ENCODE measurements at regions not wholly inside any gene's neighbourhood (a gene's known extent, or its start where the extent isn't known, plus 50 kb on each side); places are given as distances from the start of the nearest gene placed in this dataset.

DNA sequence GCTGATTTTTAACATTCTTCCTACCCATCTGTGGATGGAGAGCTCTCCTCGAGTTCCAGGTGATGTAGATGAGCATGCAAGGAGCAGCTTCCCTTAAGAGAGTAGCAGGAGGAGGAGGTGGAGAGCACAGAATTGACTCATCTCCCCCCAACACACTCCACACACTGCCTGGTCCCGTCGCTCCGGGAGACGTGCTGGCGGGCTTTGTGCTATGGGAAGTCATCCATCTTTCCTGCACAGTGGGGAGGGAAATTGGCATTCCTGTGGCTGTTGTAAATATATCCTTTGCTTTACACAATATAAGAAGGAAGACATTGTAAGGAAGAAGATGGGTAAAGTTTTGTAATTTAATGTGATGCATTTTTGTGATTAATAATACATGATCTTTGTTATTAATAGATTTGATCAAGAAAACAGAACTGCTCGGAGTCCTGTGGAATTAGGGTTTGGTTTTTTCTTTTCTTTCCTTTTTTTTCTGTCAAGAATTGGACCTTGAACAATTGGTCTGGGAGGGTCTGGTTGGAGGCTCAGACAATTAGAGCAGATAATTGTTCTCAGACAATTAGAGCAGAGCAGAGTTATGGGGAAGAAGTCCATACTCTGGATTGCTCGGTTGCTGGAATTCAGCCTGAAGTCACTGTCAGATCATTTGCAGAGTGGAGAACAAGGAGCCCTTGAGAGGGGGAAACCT lies 297.8 kb downstream of the GADD45G start:
- Histone ChIP-seq H3K36me3 (replicated peaks) (no peaks in the 10 kb centered on the region), H3K4me3 (ENCODE audit: low read depth, low read length) (no peak overlapping the region), H3K27ac (no peak overlapping the region), H3K27me3 (replicated peaks) (no peaks in the 10 kb centered on the region)
- DNase-seq, result no peak
- in situ Hi-C loops (cut with HindIII; ENCODE audit: low pct_ligation_motif_present, low sequenced_read_pairs), result no loop called here
- TF ChIP-seq, protein P1, sequence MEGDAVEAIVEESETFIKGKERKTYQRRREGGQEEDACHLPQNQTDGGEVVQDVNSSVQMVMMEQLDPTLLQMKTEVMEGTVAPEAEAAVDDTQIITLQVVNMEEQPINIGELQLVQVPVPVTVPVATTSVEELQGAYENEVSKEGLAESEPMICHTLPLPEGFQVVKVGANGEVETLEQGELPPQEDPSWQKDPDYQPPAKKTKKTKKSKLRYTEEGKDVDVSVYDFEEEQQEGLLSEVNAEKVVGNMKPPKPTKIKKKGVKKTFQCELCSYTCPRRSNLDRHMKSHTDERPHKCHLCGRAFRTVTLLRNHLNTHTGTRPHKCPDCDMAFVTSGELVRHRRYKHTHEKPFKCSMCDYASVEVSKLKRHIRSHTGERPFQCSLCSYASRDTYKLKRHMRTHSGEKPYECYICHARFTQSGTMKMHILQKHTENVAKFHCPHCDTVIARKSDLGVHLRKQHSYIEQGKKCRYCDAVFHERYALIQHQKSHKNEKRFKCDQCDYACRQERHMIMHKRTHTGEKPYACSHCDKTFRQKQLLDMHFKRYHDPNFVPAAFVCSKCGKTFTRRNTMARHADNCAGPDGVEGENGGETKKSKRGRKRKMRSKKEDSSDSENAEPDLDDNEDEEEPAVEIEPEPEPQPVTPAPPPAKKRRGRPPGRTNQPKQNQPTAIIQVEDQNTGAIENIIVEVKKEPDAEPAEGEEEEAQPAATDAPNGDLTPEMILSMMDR (IDR thresholded peaks at IDR 0.05; ENCODE audit: low read depth, low read length, missing control alignments), result no peak

DNA sequence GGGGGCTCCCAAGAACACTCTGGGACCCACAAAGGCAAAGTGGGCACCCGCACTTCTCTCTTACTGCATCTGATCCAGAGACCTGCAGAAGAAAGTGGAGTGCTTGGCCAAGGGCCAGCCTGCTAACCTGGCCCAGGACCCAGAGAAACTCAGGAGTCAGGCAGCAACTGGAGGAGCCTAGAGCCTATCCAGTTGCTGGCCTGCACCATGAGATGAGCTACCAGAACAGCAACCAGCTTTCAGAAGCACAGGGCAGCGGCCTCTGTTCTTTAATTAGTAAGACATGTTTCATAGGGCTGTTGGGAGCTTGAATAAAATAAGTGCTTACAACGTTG lies 298.3 kb downstream of the GADD45G start:
- DNase-seq, result no peak
- TF ChIP-seq, protein P1 (IDR thresholded peaks at IDR 0.05; ENCODE audit: low read depth, low read length, missing control alignments), result no peak
- Histone ChIP-seq H3K4me3 (ENCODE audit: low read depth, low read length) (no peak overlapping the region), H3K36me3 (replicated peaks) (no peaks in the 10 kb centered on the region), H3K27ac (no peak overlapping the region), H3K27me3 (replicated peaks) (no peaks in the 10 kb centered on the region)
- in situ Hi-C loops (cut with HindIII; ENCODE audit: low pct_ligation_motif_present, low sequenced_read_pairs), result no loop called here

DNA sequence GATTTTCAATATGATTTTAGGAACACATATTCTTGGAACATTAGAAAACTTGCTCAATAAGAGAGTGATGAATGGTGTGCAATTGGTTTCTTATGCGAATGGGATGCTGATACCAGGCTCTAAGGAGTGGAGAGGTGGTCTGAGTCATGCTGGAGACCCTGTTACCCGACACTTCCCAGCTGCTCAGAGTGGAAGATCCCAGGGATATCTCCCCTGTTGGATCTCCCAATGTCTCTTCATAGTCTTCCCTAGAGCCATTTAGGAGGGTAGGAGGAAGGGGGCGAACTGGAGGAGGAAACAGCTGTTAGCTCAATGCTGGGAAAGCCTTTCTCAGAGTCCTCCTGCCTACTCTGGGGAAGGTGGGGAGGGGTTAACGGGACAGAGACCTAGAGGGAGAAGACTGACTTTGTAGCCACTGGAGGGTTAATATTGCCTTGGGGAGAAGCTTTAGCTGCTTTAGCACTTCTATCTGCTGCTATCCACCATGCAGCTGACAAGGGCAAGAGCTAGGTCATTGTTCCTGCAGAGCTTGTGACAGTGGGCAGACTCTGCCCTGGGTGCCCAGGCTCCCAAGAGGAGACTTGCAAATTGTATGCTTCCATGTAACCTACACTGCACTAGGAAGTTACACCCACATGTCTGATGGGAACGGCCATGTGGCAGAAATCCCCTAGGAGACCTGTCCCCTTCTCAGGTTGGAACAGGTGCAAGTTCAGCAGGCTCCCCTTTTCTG lies 301.0 kb downstream of the GADD45G start:
- Histone ChIP-seq H3K4me3 (ENCODE audit: low read depth, low read length) (no peak overlapping the region), H3K36me3 (replicated peaks) (no peaks in the 10 kb centered on the region), H3K27ac (no peak overlapping the region), H3K27me3 (replicated peaks) (no peaks in the 10 kb centered on the region)
- TF ChIP-seq, protein P1 (IDR thresholded peaks at IDR 0.05; ENCODE audit: low read depth, low read length, missing control alignments), result no peak
- in situ Hi-C loops (cut with HindIII; ENCODE audit: low pct_ligation_motif_present, low sequenced_read_pairs), result no loop called here
- no peak for DNase-seq

DNA sequence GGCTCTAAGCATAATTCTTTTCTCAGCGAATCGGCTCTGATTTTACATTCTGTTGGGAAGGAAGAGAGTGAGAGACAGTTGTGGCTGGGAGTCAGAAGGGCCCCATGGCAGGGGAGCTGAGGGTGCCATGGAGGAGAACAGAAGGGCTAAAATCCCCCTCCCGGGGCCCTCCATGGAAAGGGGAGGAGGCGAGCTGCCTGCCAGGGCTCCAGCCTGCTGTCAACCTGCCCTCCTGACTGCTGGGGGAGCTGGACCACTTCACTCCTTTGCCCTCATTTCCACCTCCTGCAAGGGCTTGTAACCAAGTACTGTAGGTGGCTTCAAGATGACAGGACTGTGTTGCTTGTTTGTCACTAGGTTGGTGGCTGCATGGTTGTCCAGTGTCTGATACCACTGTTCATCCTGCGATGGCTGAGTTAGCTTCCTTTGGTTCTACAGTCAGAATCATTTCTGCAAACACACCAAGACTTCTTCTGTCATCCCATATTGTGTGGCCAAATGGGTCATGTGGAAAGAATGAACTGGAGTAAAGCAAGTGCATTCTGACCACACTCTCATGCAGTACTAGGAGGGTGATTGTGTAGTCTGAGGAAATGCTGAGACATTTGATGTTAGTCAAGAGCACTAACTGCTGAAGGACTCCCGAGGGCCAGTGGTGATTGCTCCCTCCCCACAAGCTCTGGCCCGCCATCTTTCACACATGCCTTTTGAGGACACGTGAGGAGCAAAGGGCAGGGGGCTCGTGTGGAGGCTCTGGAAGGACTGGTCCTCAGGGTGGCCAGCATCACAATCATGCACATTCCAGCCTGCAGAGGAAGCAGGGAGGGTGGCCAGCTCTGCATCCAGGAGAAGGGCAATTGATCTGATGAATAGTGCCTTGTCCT lies 307.2 kb downstream of the GADD45G start:
- no peaks in the 10 kb centered on the region for H3K36me3 ChIP-seq (replicated peaks)
- in situ Hi-C loops (cut with HindIII; ENCODE audit: low pct_ligation_motif_present, low sequenced_read_pairs), result no loop called here
- no peak overlapping the region for H3K27ac ChIP-seq
- no peak overlapping the region for H3K4me3 ChIP-seq (ENCODE audit: low read depth, low read length)
- no peaks in the 10 kb centered on the region for H3K27me3 ChIP-seq (replicated peaks)
- TF ChIP-seq, protein P1 (IDR thresholded peaks at IDR 0.05; ENCODE audit: low read depth, low read length, missing control alignments), result no peak
- DNase-seq, result no peak

DNA sequence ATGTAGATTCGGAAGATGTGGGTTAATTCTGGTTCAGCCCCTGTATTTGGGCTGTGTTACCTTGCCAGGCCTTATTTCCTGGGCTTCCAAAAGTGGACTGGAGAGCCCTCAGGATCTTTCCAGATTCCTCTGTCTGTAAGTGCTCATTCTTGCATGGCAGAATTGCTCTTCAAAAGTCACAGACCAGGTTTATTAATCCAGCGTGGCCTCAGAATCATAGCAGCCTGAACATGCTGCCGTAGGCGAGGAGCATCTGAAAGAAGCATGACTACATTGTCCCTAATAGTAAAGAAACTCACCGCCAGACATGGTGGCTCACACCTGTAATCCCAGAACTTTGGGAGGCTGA lies 307.8 kb downstream of the GADD45G start:
- Histone ChIP-seq H3K27me3 (replicated peaks) (no peaks in the 10 kb centered on the region), H3K27ac (no peak overlapping the region), H3K4me3 (ENCODE audit: low read depth, low read length) (no peak overlapping the region), H3K36me3 (replicated peaks) (no peaks in the 10 kb centered on the region)
- no peak for DNase-seq
- in situ Hi-C loops (cut with HindIII; ENCODE audit: low pct_ligation_motif_present, low sequenced_read_pairs), result no loop called here
- TF ChIP-seq, protein P1 (IDR thresholded peaks at IDR 0.05; ENCODE audit: low read depth, low read length, missing control alignments), result no peak

Data from brain microvascular endothelial cell (primary cell).